ENCODE measurements at regions not wholly inside any gene's neighbourhood (a gene's known extent, or its start where the extent isn't known, plus 50 kb on each side); places are given as distances from the start of the nearest gene placed in this dataset.

DNA sequence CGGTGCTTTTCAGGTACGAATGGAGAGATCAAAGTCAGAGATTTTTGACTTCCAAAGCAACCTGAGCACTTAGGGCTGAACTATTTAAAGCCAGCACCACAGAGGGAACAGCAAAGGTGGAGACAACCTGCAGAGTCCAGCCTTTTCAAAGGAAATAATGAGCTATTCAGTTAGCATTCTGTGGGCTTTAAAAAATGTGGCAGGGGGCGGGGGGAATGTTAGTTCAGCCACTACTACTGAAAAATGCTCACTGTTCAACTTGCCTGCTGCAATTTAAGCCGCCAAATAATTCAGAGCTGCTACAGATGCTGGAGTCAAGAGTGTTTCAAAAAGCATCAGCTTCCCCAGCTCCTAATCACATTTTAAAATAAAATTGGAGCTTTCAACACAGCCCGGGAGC lies 473.3 kb upstream of the PLXNA2 start:
- no peak for TF ChIP-seq TAF1 (IDR thresholded peaks at IDR 0.05; ENCODE audit: borderline replicate concordance, low read depth, low read length)
- no peak for TF ChIP-seq POLR2AphosphoS5 (IDR thresholded peaks at IDR 0.05; ENCODE audit: low read depth, low read length)
- no peak for TF ChIP-seq POLR2A (IDR thresholded peaks at IDR 0.05; ENCODE audit: low read depth, low read length)

Measured in GM12892 (cell line).